SK-N-MC (cell line): ENCODE measurements at regions not wholly inside any gene's neighbourhood (a gene's known extent, or its start where the extent isn't known, plus 50 kb on each side); places are given as distances from the start of the nearest gene placed in this dataset.

Source experiments
- EZH2 ChIP-seq: fragments of 200-600 bp; sonication (generic); IDR thresholded peaks from one replicate; pipeline ENCODE4 v1.6.1; 2017; ENCODE audit warnings: antibody characterized with exemption
- POLR2AphosphoS5 ChIP-seq: IDR thresholded peaks from 2 replicates; pipeline ENCODE4 v1.6.1; 2012; ENCODE audit warnings: mild to moderate bottlenecking, low read depth, low read length, borderline replicate concordance

DNA sequence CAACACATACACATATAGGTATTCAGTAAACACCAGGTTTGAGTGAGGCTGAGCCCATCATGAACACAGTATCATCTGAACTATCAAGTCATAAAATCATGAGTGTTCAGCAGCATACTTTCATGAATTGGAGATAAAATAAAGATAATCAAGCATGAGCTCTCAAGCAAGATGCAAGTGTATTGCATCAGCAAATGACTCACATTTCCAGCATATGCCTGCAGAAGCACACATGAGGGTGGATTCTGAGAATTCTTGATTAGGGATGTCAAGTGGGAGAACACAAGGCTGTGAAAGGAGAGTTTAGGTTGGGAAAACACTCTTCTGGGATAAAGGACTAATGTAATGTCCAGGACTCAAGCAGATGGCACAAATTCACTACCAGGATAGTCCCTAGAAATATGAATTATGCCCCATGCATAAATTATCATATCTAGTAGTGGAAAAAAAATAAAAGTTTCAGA, 299.2 kb downstream of the SRGAP2C start:
- TF ChIP-seq EZH2, result no peak
- TF ChIP-seq POLR2AphosphoS5, result no peak
